H1 (cell line): ENCODE measurements at regions not wholly inside any gene's neighbourhood (a gene's known extent, or its start where the extent isn't known, plus 50 kb on each side); places are given as distances from the start of the nearest gene placed in this dataset.

Source experiments
- CTCF ChIA-PET: fragments of 300-600 bp; sonication (Branson Sonifier 250); formaldehyde crosslinking; loops from one replicate; lab custom pipeline; 2021; ENCODE audit not compliant: partially characterized antibody; lab: Charles Lee
- POLR2A ChIA-PET: fragments of 300-600 bp; sonication (Branson Sonifier 250); formaldehyde crosslinking; loops from one replicate; lab custom pipeline; 2021; ENCODE audit warnings: inconsistent platforms; ENCODE audit not compliant: partially characterized antibody; lab: Charles Lee
- DNase-seq, 2 experiments: peaks; one replicate each; pipeline versions ENCODE4 v3.0.0 to v3.0.0-alpha.2; 2010 to 2022; ENCODE audit warnings: low spot score in 2 of 2, low read depth in 1 of 2, mixed read lengths in 1 of 2
- FAIRE-seq: peaks from 2 replicates; lab custom pipeline; 2011; peaks lifted over from hg19 to GRCh38; lab: Jason Lieb, UNC
- H2AFZ ChIP-seq: 2 replicates; pipeline ENCODE4 v1.8.1; 2012; ENCODE audit warnings: low read length, inconsistent platforms
- H2AK5ac ChIP-seq: 2 replicates; pipeline ENCODE4 v1.6.1; 2013; ENCODE audit warnings: low read depth, low read length
- H2BK120ac ChIP-seq: replicated peaks from 2 replicates; pipeline ENCODE3; 2013; ENCODE audit warnings: low read depth, low read length, inconsistent platforms
- H2BK12ac ChIP-seq: 2 replicates; pipeline ENCODE4 v1.6.1; 2013; ENCODE audit warnings: low read depth, low read length
- H2BK15ac ChIP-seq: 2 replicates; pipeline ENCODE4 v1.6.1; 2013; ENCODE audit warnings: low read length
- H2BK20ac ChIP-seq: 2 replicates; pipeline ENCODE4 v1.6.1; 2013; ENCODE audit warnings: low read length
- H2BK5ac ChIP-seq: 2 replicates; pipeline ENCODE4 v1.6.1; 2013; ENCODE audit warnings: low read depth, low read length
- H3K14ac ChIP-seq: 2 replicates; pipeline ENCODE4 v1.6.1; 2013; ENCODE audit warnings: inconsistent platforms; ENCODE audit not compliant: insufficient read length
- H3K18ac ChIP-seq: 2 replicates; pipeline ENCODE4 v1.6.1; 2013; ENCODE audit warnings: low read length; ENCODE audit errors: extremely low read depth
- H3K23ac ChIP-seq: 2 replicates; pipeline ENCODE4 v1.6.1; 2013; ENCODE audit warnings: inconsistent platforms; ENCODE audit not compliant: insufficient read length
- H3K23me2 ChIP-seq: 2 replicates; pipeline ENCODE4 v1.6.1; 2013; ENCODE audit warnings: low read depth, low read length
- H3K27ac ChIP-seq: 2 replicates; pipeline ENCODE4 v1.6.1; 2011; ENCODE audit warnings: low read depth, low read length, inconsistent platforms
- H3K27me3 ChIP-seq, 4 experiments: replicated peaks in 1 of 4; 1 replicate in 1 of 4; 2 replicates in 3 of 4; pipeline versions ENCODE4 v1.6.1 to v1.8.1; 2011 to 2013; ENCODE audit warnings: low read length in 3 of 4, mild to moderate bottlenecking in 3 of 4, inconsistent platforms in 2 of 4, mixed read lengths in 2 of 4, moderate library complexity in 1 of 4; ENCODE audit not compliant: control insufficient read depth in 3 of 4, insufficient read depth in 3 of 4; ENCODE audit errors: extremely low read depth in 1 of 4
- H3K36me3 ChIP-seq, 4 experiments: 2 replicates each; pipeline versions ENCODE4 v1.6.1 to v1.8.1; 2011 to 2013; ENCODE audit warnings: mild to moderate bottlenecking in 4 of 4, low read length in 3 of 4, moderate library complexity in 2 of 4, control low read depth in 1 of 4, inconsistent platforms in 1 of 4; ENCODE audit not compliant: insufficient read depth in 4 of 4, control insufficient read depth in 2 of 4
- H3K4ac ChIP-seq: replicated peaks from 2 replicates; pipeline ENCODE3; 2013; ENCODE audit warnings: low read length, low read depth, mixed read lengths, inconsistent platforms; ENCODE audit not compliant: insufficient read length
- H3K4me1 ChIP-seq, 4 experiments: replicated peaks in 1 of 4; 1 replicate in 1 of 4; 2 replicates in 3 of 4; pipeline versions ENCODE4 v1.6.1 to v1.8.1; 2011 to 2013; ENCODE audit warnings: low read length in 3 of 4, inconsistent platforms in 2 of 4, mixed read lengths in 1 of 4; ENCODE audit not compliant: insufficient read depth in 4 of 4, control insufficient read depth in 3 of 4
- H3K4me2 ChIP-seq, 2 experiments: 2 replicates each; pipeline versions ENCODE4 v1.6.1 to v1.8.1; 2011 to 2013; ENCODE audit warnings: low read depth in 2 of 2, low read length in 2 of 2, control low read depth in 1 of 2, inconsistent platforms in 1 of 2, mild to moderate bottlenecking in 1 of 2; ENCODE audit not compliant: insufficient read depth in 1 of 2
- H3K4me3 ChIP-seq, 4 experiments: fragments of 200-600, 300-600 bp in 1 of 4; sonication (generic), shearing (Covaris generic), sonication (Bioruptor Twin) in 1 of 4; 2 replicates each; pipeline versions ENCODE4 v1.5.1 to v1.8.1; 2011 to 2016; ENCODE audit warnings: low read length in 4 of 4, low read depth in 3 of 4, control low read depth in 2 of 4, inconsistent platforms in 2 of 4, mild to moderate bottlenecking in 2 of 4, mixed read lengths in 1 of 4, moderate library complexity in 1 of 4; ENCODE audit not compliant: insufficient read depth in 2 of 4; ENCODE audit errors: extremely low read depth in 1 of 4
- H3K56ac ChIP-seq: replicated peaks from 2 replicates; pipeline ENCODE3; 2013; ENCODE audit warnings: low read depth, mild to moderate bottlenecking, mixed read lengths, low read length, inconsistent platforms; ENCODE audit not compliant: insufficient read length
- H3K79me1 ChIP-seq: 2 replicates; pipeline ENCODE4 v1.6.1; 2013; ENCODE audit warnings: low read depth, low read length, control low read depth
- H3K79me2 ChIP-seq, 2 experiments: 2 replicates each; pipeline versions ENCODE4 v1.6.1 to v1.8.1; 2012 to 2013; ENCODE audit warnings: low read length in 2 of 2, mild to moderate bottlenecking in 2 of 2, inconsistent platforms in 1 of 2; ENCODE audit not compliant: insufficient read depth in 2 of 2, control insufficient read depth in 1 of 2
- H3K9ac ChIP-seq, 4 experiments: replicated peaks in 1 of 4; 1 replicate in 1 of 4; 2 replicates in 3 of 4; pipeline versions ENCODE4 v1.6.1 to v1.8.1; 2011 to 2013; ENCODE audit warnings: low read depth in 3 of 4, low read length in 3 of 4, control low read depth in 2 of 4, mild to moderate bottlenecking in 2 of 4, moderate library complexity in 2 of 4, inconsistent platforms in 1 of 4; ENCODE audit errors: extremely low read depth in 1 of 4
- H3K9me3 ChIP-seq, 2 experiments: 2 replicates each; pipeline versions ENCODE4 v1.6.1 to v1.8.1; 2012 to 2013; ENCODE audit warnings: mild to moderate bottlenecking in 2 of 2, moderate library complexity in 2 of 2, control low read depth in 1 of 2, inconsistent platforms in 1 of 2, low read depth in 1 of 2, low read length in 1 of 2, mixed read lengths in 1 of 2; ENCODE audit not compliant: insufficient read depth in 2 of 2
- H4K20me1 ChIP-seq, 2 experiments: replicated peaks in 1 of 2; 2 replicates each; pipeline versions ENCODE3 to v1.8.1; 2011 to 2013; ENCODE audit warnings: inconsistent platforms in 2 of 2, low read length in 2 of 2, mild to moderate bottlenecking in 1 of 2; ENCODE audit not compliant: insufficient read depth in 2 of 2, control insufficient read depth in 1 of 2
- H4K5ac ChIP-seq: 2 replicates; pipeline ENCODE4 v1.6.1; 2013; ENCODE audit warnings: low read length, low read depth, mixed read lengths, inconsistent platforms; ENCODE audit not compliant: insufficient read length
- H4K8ac ChIP-seq: 2 replicates; pipeline ENCODE4 v1.8.0; 2013; ENCODE audit warnings: mild to moderate bottlenecking, moderate library complexity, low read length, inconsistent platforms; ENCODE audit not compliant: insufficient read depth; ENCODE audit errors: extremely low read depth
- H4K91ac ChIP-seq: replicated peaks from 2 replicates; pipeline ENCODE3; 2013; ENCODE audit warnings: low read length, mixed read lengths, inconsistent platforms; ENCODE audit not compliant: insufficient read length
- ATF3 ChIP-seq: IDR thresholded peaks from 2 replicates; pipeline ENCODE4 v1.6.1; 2011; ENCODE audit warnings: low read depth, mild to moderate bottlenecking, low read length; ENCODE audit not compliant: insufficient read depth
- CBX5 ChIP-seq: fragments of 300-800, 300-1000 bp; sonication (generic); IDR thresholded peaks from 2 replicates; pipeline ENCODE4 v1.7.1; 2016; ENCODE audit warnings: antibody characterized with exemption, low read length, low read depth
- CBX8 ChIP-seq: fragments of 300-800, 300-1000 bp; sonication (generic); IDR thresholded peaks from 2 replicates; pipeline ENCODE4 v1.7.1; 2016; ENCODE audit warnings: low read depth, low read length, borderline replicate concordance
- JUND ChIP-seq: IDR thresholded peaks from 2 replicates; pipeline ENCODE4 v1.6.1; 2011; ENCODE audit warnings: mild to moderate bottlenecking, improper control_type of control experiment, low read length
- KDM4A ChIP-seq: IDR thresholded peaks from one replicate; pipeline ENCODE4 v1.7.1; 2012; ENCODE audit warnings: low read depth, mild to moderate bottlenecking, moderate library complexity, low read length, inconsistent platforms; ENCODE audit not compliant: severe bottlenecking
- RAD21 ChIP-seq, 2 experiments: IDR thresholded peaks in 1 of 2; conservative IDR thresholded peaks in 1 of 2; 2 replicates each; pipeline ENCODE4 v1.6.1; 2011; ENCODE audit warnings: low read depth in 2 of 2, low read length in 2 of 2, improper control_type of control experiment in 1 of 2, inconsistent platforms in 1 of 2, mild to moderate bottlenecking in 1 of 2, moderate library complexity in 1 of 2
- SUZ12 ChIP-seq: fragments of 200-600 bp; sonication (generic); IDR thresholded peaks from 2 replicates; pipeline ENCODE4 v1.6.1; 2012; ENCODE audit warnings: mild to moderate bottlenecking, inconsistent platforms, low read length, moderate library complexity, mixed read lengths
- TCF12 ChIP-seq: IDR thresholded peaks from 2 replicates; pipeline ENCODE4 v1.6.1; 2011; ENCODE audit warnings: low read depth, mild to moderate bottlenecking, low read length
- ZNF274 ChIP-seq: IDR thresholded peaks from 2 replicates; pipeline ENCODE4 v1.7.0; 2012; ENCODE audit warnings: low read length, borderline replicate concordance; ENCODE audit errors: extremely low read depth
- WGBS, 2 experiments: shearing (Covaris generic) in 1 of 2; methylation state at CpG; one replicate each; pipeline versions ENCODE4 v1.1.6 to v1.1.7; 2013 to 2015; ENCODE audit warnings: low lambda C conversion rate in 2 of 2, mixed read lengths in 2 of 2, inconsistent platforms in 1 of 2, low coverage in 1 of 2, missing lambda C conversion rate in 1 of 2; ENCODE audit not compliant: insufficient replicate concordance in 2 of 2, insufficient coverage in 1 of 2, insufficient read length in 1 of 2; ENCODE audit errors: extremely low coverage in 1 of 2, missing lambda C conversion rate in 1 of 2; 5-methylcytosine and 5-hydroxymethylcytosine counted together

- Histone ChIP-seq H3K14ac (no peak overlapping the region), H3K4me3 (no peak overlapping the region), H2AFZ (no peak overlapping the region), H3K23me2 (peaks cover 4% of the 10 kb centered on the region)
- POLR2A ChIA-PET, result no interaction called here
- no peak for TF ChIP-seq ZNF274
- TF ChIP-seq ATF3, result no peak
- TF ChIP-seq SUZ12, result no peak
- TF ChIP-seq JUND, result no peak
- TF ChIP-seq RAD21 (IDR thresholded peaks at IDR 0.05 in 1 of 2, conservative IDR thresholded peaks at IDR 0.05 in 1 of 2; ENCODE audit: low read depth in 2 of 2, low read length in 2 of 2), result no peak
- TF ChIP-seq TCF12, result no peak
- no peak for TF ChIP-seq KDM4A
- no peak for TF ChIP-seq CBX5
- no peak for TF ChIP-seq CBX8
- TF ChIP-seq, all 59 proteins: peak for 0
- Histone ChIP-seq H3K4me2 (no peak overlapping the region), H3K36me3 (no peaks in the 10 kb centered on the region), H3K9me3 (no peaks in the 10 kb centered on the region), H2BK120ac (no peak overlapping the region), H2AK5ac (no peak overlapping the region), H3K4me1 (peaks cover 4 to 6% (median 5%) of the 10 kb centered on the region in 4 experiments), H4K8ac (no peak overlapping the region), H3K27me3 (0 out of 7 replicates have a peak, but pooled peaks cover 0 to 3% (median 0%) of the 10 kb centered on the region in 4 experiments), H2BK5ac (no peak overlapping the region), H3K4ac (no peak overlapping the region), H4K91ac (no peak overlapping the region), H2BK12ac (no peak overlapping the region), H3K79me2 (no peaks in the 10 kb centered on the region), H3K23ac (no peak overlapping the region), H4K20me1 (no peaks in the 10 kb centered on the region), H3K27ac (no peak overlapping the region), H3K79me1 (no peaks in the 10 kb centered on the region), H2BK20ac (no peak overlapping the region), H2BK15ac (no peak overlapping the region), H3K18ac (no peak overlapping the region), H4K5ac (no peak overlapping the region), H3K9ac (no peak overlapping the region), H3K56ac (no peak overlapping the region)
- FAIRE-seq (no peak), DNase-seq (peak in 1 of 2 experiments; percentile 23)
- CTCF ChIA-PET, result no interaction called here
- 72% methylated on average over 1 of the region's 1 CpG; no CpG with 5 or more reads in 1 of the 2 experiments for WGBS, 2 experiments
These were observed 273.9 kb downstream of the RPS24 start for GRCh38 chr10:78307576-78307975.
